HG02610 (cell line): ENCODE measurements at regions not wholly inside any gene's neighbourhood (a gene's known extent, or its start where the extent isn't known, plus 50 kb on each side); places are given as distances from the start of the nearest gene placed in this dataset.
"Not testable (repeated sequence)": the region's sequence is repeated elsewhere in the genome, so short reads cannot be mapped to it uniquely, and the experiment has no call there.

Experiments
- ATAC-seq: cut with Tn5 transposase; IDR thresholded peaks from one replicate; pipeline ENCODE4 v1.9.1; 2021; ENCODE audit warnings: mild to moderate bottlenecking, moderate library complexity; ENCODE audit not compliant: unreplicated experiment

DNA sequence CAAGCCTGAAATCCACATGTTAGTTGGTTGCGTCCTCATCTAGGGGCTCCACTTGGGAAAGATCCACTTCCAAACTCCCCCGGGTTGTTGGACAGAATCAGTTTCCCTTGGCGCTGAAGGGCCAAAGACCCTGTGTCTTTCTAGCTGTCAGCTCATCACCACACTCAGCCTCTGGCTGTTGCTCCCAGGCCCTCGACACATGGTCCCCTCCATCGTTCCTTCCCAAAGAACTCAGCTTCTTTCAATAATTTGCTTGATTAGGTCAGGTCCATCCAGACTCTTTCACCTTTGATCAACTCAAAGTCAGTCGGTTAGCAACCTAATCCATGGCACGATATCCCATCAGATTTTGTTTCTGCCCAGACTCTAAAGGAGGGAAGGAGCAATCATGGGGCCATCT, 254.8 kb upstream of the SULF2 start:
- no peak for ATAC-seq

DNA sequence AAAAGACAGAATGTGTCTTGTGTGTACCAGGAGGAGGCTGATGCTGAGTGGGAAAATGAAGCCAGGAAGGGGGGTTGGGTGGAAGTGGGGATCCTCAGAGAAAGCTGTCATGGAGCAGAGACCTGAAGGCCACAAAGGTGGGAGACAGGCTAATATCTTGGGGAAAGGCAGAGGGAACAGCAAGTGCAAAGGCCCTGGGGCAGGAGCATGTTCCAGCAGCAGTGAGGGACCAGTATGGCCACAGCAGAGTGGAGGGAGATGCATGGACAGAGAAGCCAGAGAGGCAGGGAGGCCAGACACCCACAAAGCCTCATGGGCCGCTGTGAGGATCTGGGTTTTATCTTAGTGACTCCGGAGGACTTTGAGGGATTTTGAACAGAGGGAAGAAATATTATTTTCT, 254.2 kb upstream of the SULF2 start:
- ATAC-seq: no peak

DNA sequence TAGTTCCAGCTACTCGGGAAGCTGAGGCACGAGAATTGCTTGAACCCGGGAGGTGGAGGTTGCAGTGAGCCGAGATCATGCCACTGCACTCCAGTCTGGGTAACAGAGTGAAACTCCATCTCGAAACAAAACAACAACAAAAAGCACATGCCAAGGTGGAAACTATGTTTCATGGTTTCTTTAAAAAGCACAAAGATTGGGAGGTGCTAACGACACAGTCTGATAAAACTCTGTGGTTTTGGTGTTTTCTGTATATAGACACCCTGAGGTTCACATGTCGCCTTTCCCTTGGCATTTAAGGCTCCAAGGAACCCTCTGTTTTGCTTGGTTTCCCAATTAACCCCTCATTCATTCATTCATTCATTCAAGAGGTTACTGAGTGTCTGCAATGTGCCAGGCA, 253.4 kb upstream of the SULF2 start:
- ATAC-seq: no peak

DNA sequence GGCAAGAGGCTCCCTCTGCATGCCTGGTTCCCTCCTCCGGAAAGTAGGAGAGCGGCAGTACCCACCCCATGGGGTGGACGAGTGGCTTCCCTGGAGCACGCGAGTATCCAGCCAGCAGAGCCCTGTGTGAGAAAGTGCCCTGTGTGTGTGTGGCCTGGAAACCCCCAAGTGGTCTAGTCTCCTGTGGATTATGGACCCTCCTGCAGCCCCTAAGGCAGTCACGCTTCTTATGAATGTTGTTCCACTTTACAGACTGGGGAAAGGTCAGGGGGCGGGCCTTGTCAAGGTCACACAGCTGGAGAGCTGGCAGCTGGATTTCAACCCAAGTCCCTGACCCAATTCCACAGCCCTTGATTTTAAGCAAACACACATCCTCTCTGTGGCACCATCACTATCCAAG, 252.5 kb upstream of the SULF2 start:
- not testable (repeated sequence) for ATAC-seq

DNA sequence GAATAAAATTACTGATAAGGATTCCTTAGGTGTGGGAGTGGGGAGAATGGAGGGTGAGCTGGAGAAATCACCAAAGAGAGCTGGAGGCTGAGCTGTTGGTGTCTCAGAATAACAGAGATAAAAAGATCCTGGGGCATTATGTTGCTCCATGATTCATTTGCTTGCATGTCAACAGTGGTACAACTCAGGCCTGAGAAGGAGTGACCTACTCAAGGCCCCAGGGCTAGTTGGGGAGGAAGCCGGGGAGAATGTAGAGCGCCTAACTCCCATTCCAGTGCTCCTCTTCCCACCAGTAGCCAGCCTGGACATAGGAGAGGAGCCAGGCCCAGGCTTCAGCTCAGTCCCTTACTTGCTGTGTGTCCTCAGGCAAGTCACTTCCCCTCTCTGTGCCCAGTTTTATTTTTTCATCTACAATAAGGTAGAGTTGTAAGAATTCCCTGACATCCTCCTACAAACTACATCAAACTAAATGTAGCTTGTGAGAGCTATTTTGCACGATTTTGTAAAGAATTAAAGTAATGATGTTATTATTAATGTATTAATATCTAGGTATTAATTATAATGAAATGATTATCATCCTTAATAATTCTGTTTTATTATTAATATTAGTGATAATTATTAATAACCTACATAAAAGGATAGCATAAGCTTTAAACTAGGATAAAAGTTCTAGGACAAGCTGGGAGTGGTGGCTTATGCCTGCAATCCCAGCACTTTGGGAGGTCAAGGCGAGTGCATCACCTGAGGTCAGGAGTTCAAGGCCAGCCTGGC, 250.9 kb upstream of the SULF2 start:
- no peak for ATAC-seq

DNA sequence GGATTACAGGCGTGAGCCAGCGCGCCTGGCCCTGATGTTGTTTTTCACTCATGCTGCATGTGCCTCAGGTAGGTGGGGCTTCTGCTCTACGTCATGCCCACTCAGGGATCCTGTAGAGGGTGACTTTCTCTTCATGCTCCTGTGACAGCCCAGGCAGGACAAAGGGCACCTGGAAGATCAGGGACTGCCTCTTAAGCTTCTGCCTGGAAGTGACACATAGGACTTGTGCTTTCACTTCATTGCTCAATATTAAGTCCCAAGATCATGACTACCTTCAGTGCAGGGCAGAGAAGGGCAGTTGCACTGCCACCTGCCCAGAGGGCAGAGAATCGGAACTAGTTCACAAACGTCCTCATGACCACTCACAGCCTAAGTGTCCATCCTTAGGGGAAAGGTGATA, 249.5 kb upstream of the SULF2 start:
- ATAC-seq: no peak

DNA sequence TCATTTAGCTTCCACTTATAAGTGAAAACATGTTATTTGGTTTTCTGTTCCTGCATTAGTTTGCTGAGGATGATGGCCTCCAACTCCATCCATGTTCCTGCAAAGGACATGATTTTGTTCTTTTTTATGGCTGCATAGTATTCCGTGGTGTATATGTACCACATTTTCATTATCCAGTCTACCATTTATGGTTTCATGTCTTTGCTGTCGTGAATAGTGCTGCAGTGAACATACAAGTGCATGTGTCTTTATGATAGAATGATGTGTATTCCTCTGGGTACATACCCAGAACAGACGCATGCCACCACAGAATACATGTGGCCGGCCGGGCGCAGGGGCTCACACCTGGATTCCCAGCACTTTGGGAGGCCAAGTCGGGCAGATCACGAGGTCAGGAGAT, 247.7 kb upstream of the SULF2 start:
- not testable (repeated sequence) for ATAC-seq

DNA sequence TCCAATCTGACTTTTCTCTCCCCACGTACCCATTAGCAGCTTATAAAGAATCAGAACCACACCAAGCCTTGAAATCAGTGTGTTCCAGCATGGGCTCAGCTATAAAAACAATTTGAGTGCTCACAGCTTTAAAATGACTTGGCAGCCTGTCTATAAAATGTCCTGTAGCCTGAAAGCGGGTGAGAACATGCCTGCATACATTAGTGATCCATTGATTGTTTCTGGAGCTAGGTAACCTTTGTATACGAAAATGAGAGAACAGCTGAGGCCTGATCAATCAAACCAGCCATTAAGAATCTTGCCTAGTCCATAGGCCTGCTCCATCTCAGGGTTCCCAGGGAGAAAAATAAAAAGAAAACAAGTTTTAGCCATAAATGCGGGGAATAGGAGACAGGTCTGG, 245.8 kb upstream of the SULF2 start:
- ATAC-seq: no peak

DNA sequence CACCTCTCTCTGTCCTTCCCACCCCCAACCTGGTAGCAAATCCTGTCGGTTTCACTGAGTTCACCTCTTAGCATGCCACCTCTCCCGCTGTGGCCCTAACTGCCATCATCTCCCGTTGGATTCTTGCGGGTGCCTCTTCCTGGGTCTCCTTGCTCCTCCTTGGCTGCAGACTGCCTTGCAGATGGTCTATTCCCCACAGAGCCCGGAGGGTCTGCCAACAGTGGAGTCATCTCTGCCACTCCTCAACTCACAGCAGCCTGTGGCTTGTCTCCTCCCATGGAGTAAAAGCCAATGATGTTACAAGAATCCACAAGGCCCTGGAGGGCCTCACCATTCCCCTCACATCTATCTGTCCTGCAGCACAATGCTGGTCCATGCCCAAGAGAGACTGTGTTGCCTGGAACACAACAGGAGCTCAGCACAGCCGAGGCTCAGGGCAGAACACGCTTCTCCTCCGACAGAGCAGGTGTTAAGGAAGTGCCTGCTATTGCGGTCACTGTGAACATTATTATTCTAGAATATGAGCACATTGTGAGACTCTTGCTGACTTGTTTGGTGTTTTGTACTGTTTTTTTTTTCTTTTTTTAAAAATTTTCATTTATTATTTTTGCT, 241.8 kb upstream of the SULF2 start:
- no peak for ATAC-seq

DNA sequence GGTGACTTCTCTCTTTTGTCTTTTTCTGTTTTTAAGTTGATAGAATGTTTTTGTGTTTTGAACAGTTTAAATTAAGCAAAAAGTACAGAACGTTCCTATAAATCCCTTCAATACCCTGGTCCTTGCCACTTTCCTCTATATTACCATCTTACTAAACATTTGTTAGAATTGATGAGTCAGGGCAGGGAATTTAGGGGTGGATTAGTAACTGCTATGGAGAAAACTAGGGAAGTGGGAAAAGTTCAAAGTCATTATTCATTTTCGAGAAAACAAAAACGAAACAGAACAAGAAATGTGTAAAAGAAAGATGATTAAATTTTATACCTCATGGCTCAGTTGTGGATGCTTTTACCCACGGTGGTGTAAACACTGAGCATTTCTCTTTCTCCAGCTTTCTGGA, 240.4 kb upstream of the SULF2 start:
- no peak for ATAC-seq

DNA sequence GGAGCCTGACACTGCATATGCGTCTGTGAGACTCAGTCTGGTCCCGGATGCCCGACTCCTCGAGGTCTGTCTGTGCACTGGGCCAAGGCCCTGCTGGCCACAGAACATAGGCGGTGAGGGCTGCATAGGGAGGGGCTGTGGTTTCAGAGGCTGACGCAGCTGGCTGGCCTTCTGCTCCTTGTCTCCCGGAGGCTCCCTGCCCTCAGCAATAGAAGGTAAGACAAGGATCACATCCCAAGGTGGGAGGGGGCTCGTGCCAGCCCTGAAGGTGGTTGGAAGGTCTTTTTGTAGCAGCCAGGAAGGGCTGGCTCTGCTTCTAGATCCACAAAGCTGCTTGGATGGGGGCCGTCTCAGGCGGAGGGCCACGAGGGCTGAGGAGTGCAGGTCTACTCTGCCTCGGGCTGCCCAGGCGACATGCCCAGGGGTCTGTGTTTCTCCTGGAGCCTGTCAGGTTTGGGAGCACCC, 239.8 kb upstream of the SULF2 start:
- ATAC-seq: no peak

DNA sequence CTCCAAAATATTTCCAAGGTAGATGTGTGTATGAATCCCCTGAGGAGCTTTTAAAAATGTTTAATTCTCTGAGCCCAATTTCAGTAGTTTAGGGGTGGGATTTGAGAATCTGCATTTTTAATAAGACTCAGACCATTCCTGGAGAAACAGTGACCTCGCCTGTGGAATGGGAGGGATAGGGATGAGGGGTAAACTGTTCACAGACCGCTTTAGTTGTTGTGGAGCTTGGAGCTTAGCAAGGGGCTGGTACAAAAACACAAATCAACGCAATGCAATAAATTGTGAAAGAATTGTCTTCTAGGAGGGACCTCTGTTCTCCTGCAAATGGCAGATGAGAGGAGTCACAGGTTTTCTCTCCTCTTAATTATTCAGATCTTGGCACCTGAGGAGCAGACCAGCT, 239.3 kb upstream of the SULF2 start:
- ATAC-seq: no peak

DNA sequence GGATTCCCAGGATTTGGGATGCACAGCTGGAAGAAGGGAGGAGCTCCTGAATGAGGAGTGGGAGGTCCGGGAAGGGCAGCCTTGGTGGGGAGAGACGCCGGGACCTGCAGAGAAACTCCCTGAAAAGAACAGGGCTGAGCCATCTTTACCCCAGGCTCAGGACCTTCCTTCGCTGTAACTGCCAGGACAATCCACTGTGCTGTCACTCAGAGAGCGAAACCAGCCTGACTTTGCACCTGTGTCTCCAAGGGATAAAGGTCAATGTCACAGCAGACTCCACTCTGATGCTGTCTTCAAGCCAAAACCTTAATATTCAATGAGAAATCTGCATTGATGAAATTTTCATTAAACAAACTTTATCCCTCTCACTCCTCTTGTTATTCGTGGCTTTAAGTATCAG, 235.4 kb upstream of the SULF2 start:
- not testable (repeated sequence) for ATAC-seq

DNA sequence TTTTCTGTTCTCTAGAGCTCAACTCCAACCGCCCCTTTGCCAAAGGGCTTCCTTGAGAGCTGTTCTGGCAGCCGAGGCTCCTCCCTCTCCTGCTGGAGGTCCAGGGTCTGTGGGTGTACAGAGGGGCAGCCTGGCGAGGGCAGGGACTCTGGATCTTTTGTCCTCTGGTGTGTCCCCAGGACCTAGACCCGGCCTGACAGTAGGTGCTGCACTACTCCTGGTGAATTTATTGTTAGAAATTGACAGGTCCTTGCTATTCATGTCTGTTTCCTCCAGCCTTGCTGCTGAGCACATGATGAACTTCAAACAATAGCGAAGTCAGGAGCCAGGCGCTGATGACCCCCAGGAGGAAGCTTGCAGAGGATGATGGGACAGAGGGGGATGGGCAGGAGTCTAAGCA, 234.7 kb upstream of the SULF2 start:
- no peak for ATAC-seq

DNA sequence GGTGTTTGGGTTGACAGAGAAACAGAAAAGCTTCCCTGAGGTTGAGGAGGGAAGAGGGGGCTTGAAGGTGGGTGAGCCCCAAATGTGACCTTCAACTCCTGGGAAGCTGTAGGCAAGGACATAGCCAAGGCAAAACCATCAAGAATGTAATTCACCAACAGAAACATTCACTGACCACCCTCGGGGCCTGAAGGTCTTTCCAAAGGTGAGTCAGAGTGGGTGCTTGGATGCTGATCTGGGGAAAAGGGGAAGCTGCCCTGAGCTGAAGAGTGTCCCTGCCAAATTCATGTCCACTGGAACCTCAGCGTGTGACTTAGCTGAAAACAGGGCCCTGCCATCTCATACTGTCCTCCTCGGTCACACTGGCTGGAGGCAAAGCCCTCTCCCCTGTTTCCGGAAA, 234.2 kb upstream of the SULF2 start:
- ATAC-seq: no peak

DNA sequence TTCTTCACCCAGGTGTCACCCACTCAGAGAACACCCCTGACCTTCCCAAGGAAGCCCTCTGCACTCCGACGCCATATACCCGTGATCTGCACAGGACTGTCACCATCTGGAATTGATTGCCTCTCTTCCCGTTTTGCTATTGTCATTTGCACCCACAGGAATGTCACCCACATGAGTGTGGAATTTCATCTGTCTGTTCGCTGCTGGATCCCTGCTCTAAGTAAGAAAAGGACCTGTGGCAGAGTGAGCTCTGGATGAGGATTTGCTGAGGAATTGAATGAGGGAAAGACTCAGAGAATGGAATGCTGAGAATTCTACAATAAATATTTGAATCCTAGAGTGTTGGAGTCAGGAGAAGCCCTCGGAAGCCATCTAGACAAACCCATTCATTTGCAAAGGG, 233.6 kb upstream of the SULF2 start:
- ATAC-seq: not testable (repeated sequence)

DNA sequence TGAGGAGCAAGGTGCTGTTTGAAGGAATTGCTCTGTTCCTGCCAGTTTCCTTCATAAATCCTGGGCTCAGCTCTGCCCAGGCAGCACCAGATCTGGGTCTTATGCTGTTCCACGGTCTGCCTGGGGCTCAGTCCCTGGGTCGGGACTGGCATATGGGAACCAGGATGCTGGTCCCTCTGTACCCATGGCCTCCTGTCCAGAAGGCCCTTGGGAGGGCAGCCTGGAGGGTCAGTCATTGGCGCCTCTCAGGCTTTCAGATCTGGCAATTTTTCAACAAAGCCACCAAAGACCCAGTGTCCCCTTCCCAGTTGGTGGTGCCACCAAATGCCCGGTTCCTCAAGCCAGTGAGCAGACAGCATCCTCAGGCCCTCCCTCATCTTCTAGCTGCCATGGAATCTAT, 232.7 kb upstream of the SULF2 start:
- ATAC-seq: no peak

DNA sequence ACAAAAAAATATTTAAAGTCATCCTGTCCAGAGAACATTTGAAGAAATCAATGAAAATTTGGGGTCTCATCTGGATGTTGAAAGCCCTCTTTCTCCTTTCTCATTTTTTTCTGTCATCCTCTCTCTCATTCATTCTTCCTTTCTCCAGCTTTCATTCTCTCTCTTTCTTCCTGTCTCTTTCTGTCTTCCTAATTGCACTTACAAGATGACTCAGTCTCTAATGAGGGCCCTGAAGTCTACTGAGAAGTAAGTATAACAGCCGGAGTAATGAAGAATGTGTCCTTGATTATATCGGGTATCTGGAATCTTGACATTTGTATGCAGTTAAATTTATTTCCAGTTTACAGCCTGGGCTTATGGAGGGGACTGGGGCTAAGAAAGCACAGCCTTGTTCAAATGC, 232.2 kb upstream of the SULF2 start:
- ATAC-seq: no peak

DNA sequence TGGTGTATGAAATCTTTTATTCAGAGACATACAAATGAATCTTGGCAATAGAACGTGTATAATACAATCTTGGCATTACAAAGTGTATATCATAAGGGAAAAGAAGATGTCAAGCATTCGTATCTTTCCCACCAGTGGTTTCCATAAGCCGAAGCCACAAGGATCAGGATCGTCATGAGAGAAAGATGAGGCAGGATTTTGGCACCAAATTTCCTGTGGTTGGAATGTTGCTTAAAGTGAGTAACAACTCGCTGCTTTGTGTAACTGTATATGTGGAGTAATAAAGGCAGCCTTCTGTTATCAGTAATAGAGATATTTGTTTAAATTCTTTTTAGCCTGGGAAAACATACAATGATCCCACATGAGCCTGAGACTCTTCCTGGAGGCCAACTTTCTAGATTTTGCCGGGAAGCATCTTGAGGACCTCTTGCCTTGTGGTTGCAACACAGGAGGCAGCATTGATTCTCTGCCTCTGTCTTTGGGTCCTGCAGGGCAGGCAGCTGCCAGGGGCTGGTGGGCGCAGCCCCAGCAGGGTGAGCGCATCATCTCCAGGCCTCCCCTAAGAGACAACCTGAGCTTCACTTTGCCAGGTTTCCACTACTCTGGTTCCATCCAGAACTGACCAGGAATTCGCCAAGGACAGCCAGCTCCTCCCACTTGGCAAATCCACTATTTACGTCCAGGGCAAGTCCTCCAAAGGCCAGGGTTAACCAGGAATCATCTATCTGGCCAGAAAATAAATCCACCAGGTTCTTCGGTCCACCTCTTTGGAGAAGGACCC, 230.9 kb upstream of the SULF2 start:
- no peak for ATAC-seq

DNA sequence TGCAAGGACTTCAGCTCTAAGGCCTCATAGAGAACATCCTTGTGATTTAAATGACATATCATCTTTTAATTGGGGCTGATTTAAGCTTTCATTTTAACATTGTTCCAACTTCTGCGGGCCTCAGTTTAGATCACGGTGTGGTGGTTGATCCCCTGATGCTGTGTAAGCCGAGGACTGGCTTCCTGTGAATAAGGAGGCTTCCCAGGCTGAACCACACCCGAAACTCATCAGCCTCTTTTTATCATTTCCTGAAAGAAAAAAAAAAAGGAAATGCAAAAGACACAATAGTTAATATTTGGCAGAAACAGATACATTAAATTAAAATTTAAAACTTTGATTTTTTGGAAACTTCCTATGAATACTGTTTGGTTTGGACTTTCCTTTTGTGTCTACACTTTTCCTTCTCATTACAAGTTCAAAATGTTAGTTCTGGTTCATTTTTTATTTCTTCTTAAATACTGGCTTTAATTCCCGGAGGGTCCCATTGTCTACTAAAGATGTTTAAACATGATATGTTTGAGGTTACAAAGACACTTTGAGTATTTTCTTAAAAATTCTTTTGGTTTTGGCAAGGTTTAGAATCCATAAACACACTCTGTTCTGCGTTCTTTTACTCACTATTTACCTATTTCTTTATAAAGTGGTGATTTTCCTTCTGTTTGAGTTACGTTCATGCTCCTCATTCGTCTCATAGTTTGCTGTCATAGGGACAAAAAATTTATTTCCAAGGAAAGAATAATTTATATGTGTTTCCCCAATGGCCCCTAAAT, 230.0 kb upstream of the SULF2 start:
- no peak for ATAC-seq

DNA sequence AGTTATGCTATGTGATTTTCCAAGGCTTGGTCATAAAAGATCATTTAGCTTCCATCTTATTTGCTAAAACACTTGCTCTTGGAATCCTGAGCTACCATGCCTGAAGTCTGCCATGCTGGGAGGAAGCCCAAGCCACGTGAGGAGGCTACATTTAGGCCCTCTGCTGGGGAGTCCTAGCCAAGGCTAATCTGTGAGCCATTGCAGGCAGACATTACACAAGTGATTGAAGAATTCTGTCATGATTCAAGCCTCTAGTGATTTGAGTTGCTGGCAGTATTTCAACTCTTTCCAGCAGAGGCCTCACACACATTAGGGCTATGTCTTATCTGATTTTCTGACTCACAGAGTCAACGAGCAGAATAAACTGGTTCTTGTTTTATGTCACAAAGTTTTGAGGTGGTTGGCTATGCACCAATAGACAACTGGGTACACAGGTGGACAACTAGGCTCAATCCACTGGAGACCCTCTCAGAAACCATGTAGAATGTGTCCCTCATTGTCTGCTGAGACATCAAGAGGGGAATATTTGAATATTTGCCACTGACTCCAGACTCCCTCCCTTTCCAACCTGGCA, 227.2 kb upstream of the SULF2 start:
- ATAC-seq: no peak
